ENCODE measurements at regions not wholly inside any gene's neighbourhood (a gene's known extent, or its start where the extent isn't known, plus 50 kb on each side); places are given as distances from the start of the nearest gene placed in this dataset.
"Not testable (repeated sequence)": the region's sequence is repeated elsewhere in the genome, so short reads cannot be mapped to it uniquely, and the experiment has no call there.

DNA sequence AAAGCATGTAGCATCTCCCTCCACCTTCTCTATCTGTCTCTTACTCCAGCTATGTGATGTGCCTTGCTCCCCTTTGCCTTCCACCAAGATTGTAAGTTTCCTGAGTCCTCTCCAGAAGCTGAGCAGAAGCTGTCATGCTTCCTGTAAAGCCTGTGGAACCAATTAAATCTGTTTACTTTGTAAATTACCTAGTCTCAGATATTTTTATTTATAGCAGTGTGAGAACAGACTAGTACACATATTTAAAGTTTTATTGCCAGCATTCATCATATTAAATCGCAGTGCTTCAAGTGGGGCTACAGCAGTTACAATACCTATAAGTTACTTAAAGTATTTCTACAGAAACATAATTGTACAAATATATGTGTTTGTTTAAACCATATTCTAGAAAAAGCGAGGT lies 973.1 kb downstream of the SLC16A7 start:
- Histone ChIP-seq H3K27me3 (ENCODE audit: low read length) (no peaks in the 10 kb centered on the region), H3K27ac (ENCODE audit: low read depth, low read length) (no peak overlapping the region), H3K4me3 (ENCODE audit: insufficient read depth, low read length, poor library complexity, severe bottlenecking) (no peak overlapping the region), H3K4me2 (ENCODE audit: low read depth, low read length, poor library complexity, severe bottlenecking) (no peak overlapping the region), H3F3A (ENCODE audit: insufficient read depth) (no peaks in the 10 kb centered on the region), H3K9me2 (replicated peaks; ENCODE audit: insufficient read depth, low read length) (no peaks in the 10 kb centered on the region), H3K9me3 (ENCODE audit: insufficient read depth, low read length) (no peaks in the 10 kb centered on the region), H2AFZ (ENCODE audit: low read depth, low read length, severe bottlenecking) (no peak overlapping the region), H3K9ac (ENCODE audit: low read length) (no peak overlapping the region), H3K36me3 (ENCODE audit: low read length) (no peaks in the 10 kb centered on the region), H3K79me2 (ENCODE audit: insufficient read depth, low read length) (no peaks in the 10 kb centered on the region), H4K20me1 (ENCODE audit: low read depth, low read length) (no peaks in the 10 kb centered on the region)
- TF ChIP-seq, protein P1, sequence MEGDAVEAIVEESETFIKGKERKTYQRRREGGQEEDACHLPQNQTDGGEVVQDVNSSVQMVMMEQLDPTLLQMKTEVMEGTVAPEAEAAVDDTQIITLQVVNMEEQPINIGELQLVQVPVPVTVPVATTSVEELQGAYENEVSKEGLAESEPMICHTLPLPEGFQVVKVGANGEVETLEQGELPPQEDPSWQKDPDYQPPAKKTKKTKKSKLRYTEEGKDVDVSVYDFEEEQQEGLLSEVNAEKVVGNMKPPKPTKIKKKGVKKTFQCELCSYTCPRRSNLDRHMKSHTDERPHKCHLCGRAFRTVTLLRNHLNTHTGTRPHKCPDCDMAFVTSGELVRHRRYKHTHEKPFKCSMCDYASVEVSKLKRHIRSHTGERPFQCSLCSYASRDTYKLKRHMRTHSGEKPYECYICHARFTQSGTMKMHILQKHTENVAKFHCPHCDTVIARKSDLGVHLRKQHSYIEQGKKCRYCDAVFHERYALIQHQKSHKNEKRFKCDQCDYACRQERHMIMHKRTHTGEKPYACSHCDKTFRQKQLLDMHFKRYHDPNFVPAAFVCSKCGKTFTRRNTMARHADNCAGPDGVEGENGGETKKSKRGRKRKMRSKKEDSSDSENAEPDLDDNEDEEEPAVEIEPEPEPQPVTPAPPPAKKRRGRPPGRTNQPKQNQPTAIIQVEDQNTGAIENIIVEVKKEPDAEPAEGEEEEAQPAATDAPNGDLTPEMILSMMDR (IDR thresholded peaks at IDR 0.05; ENCODE audit: insufficient read depth, low read length, poor library complexity, severe bottlenecking) = no peak
- no peak for TF ChIP-seq EZH2phosphoT487 (conservative IDR thresholded peaks at IDR 0.05; ENCODE audit: low read length)

DNA sequence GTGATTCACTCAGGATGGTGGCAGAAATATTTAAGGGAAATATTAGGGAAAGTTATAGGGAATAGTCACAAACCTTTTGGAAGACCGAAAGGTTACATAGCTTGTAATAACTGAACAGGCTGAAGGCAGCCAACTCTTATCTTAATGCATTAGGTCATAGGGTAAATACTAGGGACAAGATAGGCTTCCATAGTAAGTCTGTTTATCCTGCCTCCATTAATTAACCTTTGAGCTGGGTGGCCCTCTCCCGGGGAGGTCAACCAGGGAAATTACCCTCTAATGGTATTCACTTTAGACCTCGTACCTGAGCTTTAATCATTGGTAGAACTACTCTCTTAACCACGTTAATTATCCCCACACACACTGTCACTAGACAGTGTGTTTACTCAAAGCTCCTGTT lies 981.8 kb downstream of the SLC16A7 start:
- H3K4me2 ChIP-seq (ENCODE audit: low read depth, low read length, poor library complexity, severe bottlenecking) = no peak overlapping the region
- no peak overlapping the region for H3K9ac ChIP-seq (ENCODE audit: low read length)
- no peaks in the 10 kb centered on the region for H4K20me1 ChIP-seq (ENCODE audit: low read depth, low read length)
- no peaks in the 10 kb centered on the region for H3K9me3 ChIP-seq (ENCODE audit: insufficient read depth, low read length)
- H3K4me3 ChIP-seq (ENCODE audit: insufficient read depth, low read length, poor library complexity, severe bottlenecking) = no peak overlapping the region
- no peak overlapping the region for H3K27ac ChIP-seq (ENCODE audit: low read depth, low read length)
- H2AFZ ChIP-seq (ENCODE audit: low read depth, low read length, severe bottlenecking) = no peak overlapping the region
- H3K9me2 ChIP-seq (replicated peaks; ENCODE audit: insufficient read depth, low read length) = no peaks in the 10 kb centered on the region
- H3K27me3 ChIP-seq (ENCODE audit: low read length) = no peaks in the 10 kb centered on the region
- H3K36me3 ChIP-seq (ENCODE audit: low read length) = no peaks in the 10 kb centered on the region
- H3K79me2 ChIP-seq (ENCODE audit: insufficient read depth, low read length) = no peaks in the 10 kb centered on the region
- TF ChIP-seq, protein P1 (IDR thresholded peaks at IDR 0.05; ENCODE audit: insufficient read depth, low read length, poor library complexity, severe bottlenecking) = no peak
- TF ChIP-seq EZH2phosphoT487 (conservative IDR thresholded peaks at IDR 0.05; ENCODE audit: low read length) = no peak
- H3F3A ChIP-seq (ENCODE audit: insufficient read depth) = no peaks in the 10 kb centered on the region

DNA sequence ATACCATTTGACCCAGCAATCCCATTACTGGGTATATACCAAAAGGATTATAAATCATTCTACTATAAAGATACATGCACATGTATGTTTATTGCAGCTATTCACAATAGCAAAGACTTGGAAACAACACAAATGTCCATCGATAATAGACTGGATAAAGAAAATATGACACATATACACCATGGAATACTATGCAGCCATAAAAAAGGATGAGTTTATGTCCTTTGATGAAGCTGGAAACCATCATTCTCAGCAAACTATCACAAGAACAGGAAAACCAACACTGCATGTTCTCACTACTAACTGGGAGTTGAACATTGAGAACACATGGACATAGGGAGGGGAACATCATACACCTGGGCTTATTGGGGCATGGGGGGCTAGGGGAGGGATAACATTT lies 991.8 kb downstream of the SLC16A7 start:
- not testable (repeated sequence) for H4K20me1 ChIP-seq (ENCODE audit: low read depth, low read length); H3K4me2 ChIP-seq (ENCODE audit: low read depth, low read length, poor library complexity, severe bottlenecking); H3K9me3 ChIP-seq (ENCODE audit: insufficient read depth, low read length); H3K27me3 ChIP-seq (ENCODE audit: low read length); H3F3A ChIP-seq (ENCODE audit: insufficient read depth); H2AFZ ChIP-seq (ENCODE audit: low read depth, low read length, severe bottlenecking); H3K36me3 ChIP-seq (ENCODE audit: low read length); H3K9ac ChIP-seq (ENCODE audit: low read length); H3K4me3 ChIP-seq (ENCODE audit: insufficient read depth, low read length, poor library complexity, severe bottlenecking); H3K27ac ChIP-seq (ENCODE audit: low read depth, low read length); H3K79me2 ChIP-seq (ENCODE audit: insufficient read depth, low read length); H3K9me2 ChIP-seq (replicated peaks; ENCODE audit: insufficient read depth, low read length)

DNA sequence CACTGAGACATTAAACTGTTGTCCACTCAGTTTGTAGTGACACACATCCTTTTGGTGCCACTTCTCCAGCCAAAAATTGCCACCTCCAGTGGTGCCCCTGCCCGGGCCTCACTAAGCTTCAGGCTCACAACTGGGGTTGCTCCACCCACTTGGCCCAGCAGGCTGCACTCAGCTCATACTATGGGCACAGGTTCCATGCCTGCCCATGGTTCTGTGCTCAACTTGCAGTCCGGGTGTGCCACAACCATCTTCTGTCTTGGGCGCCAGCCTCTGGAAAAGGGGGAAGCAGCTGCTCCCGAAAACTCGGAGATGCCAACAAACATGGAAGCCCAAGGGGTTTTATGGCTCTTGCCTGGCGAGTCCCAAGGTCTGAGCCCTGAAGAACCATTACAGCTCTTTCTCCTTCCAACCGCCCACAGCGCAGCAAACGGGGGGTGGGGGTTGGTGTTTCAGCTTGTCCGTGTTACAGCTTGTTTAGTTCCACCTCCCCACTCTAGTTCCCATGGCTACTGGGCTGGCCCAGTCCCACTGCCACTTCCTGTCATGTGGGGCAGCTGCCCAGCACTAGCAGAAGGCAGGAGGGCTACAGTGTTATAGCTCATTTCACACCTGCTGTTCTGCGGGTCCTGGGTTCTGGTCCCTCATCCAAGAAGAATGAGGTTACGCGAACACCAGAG lies 998.3 kb downstream of the SLC16A7 start:
- Histone ChIP-seq H2AFZ (ENCODE audit: low read depth, low read length, severe bottlenecking) (no peak overlapping the region), H3K79me2 (ENCODE audit: insufficient read depth, low read length) (no peaks in the 10 kb centered on the region), H3K9me3 (ENCODE audit: insufficient read depth, low read length) (no peaks in the 10 kb centered on the region), H3K4me3 (ENCODE audit: insufficient read depth, low read length, poor library complexity, severe bottlenecking) (no peak overlapping the region), H3K36me3 (ENCODE audit: low read length) (no peaks in the 10 kb centered on the region), H3F3A (ENCODE audit: insufficient read depth) (no peaks in the 10 kb centered on the region), H3K9me2 (replicated peaks; ENCODE audit: insufficient read depth, low read length) (no peaks in the 10 kb centered on the region), H3K27ac (ENCODE audit: low read depth, low read length) (no peak overlapping the region), H3K9ac (ENCODE audit: low read length) (no peak overlapping the region), H3K27me3 (ENCODE audit: low read length) (no peaks in the 10 kb centered on the region), H3K4me2 (ENCODE audit: low read depth, low read length, poor library complexity, severe bottlenecking) (no peak overlapping the region), H4K20me1 (ENCODE audit: low read depth, low read length) (no peaks in the 10 kb centered on the region)
- no peak for TF ChIP-seq EZH2phosphoT487 (conservative IDR thresholded peaks at IDR 0.05; ENCODE audit: low read length)
- TF ChIP-seq, protein P1 (IDR thresholded peaks at IDR 0.05; ENCODE audit: insufficient read depth, low read length, poor library complexity, severe bottlenecking) = no peak
